Naive thymus-derived CD4-positive, alpha-beta T cell (primary cell): ENCODE measurements at regions not wholly inside any gene's neighbourhood (a gene's known extent, or its start where the extent isn't known, plus 50 kb on each side); places are given as distances from the start of the nearest gene placed in this dataset.

Source experiments
- ATAC-seq: fragments of 150-1000 bp; cut with Tn5 transposase; 2 replicates; pipeline ENCODE4 v1.10.0; 2021; ENCODE audit warnings: mild to moderate bottlenecking, moderate library complexity
- CTCF ChIA-PET: fragments of 350-600 bp; sonication (Branson Sonifier 250); formaldehyde crosslinking; loops from one replicate; lab custom pipeline; 2021; ENCODE audit warnings: antibody characterized with exemption; lab: Charles Lee
- POLR2A ChIA-PET: fragments of 350-600 bp; sonication (Branson Sonifier 250); formaldehyde crosslinking; loops from one replicate; lab custom pipeline; 2021; ENCODE audit warnings: antibody characterized with exemption, inconsistent platforms; lab: Charles Lee
- DNase-seq, 9 donors: peaks; one replicate each; pipeline versions ENCODE4 v3.0.0 to v3.0.0-alpha.2; 2020 to 2022; ENCODE audit warnings: mixed read lengths in 1 of 9
- H3K27ac ChIP-seq: one replicate; pipeline ENCODE4 v1.7.0; 2013; ENCODE audit warnings: mild to moderate bottlenecking, low read depth, low read length, moderate library complexity
- H3K27me3 ChIP-seq, 2 donors: one replicate each; pipeline ENCODE4 v1.7.0; 2013; ENCODE audit warnings: low read length in 2 of 2, mild to moderate bottlenecking in 2 of 2, moderate library complexity in 2 of 2; ENCODE audit not compliant: control insufficient read depth in 2 of 2, insufficient read depth in 2 of 2
- H3K36me3 ChIP-seq, 3 experiments: 1 replicate in 2 of 3; 2 replicates in 1 of 3; pipeline ENCODE4 v1.7.0; 2013; ENCODE audit warnings: low read length in 3 of 3, mild to moderate bottlenecking in 3 of 3, moderate library complexity in 1 of 3; ENCODE audit not compliant: insufficient read depth in 3 of 3, control insufficient read depth in 2 of 3
- H3K4me1 ChIP-seq, 2 donors: one replicate each; pipeline ENCODE4 v1.7.0; 2013; ENCODE audit warnings: low read length in 2 of 2, mild to moderate bottlenecking in 2 of 2, moderate library complexity in 1 of 2; ENCODE audit not compliant: control insufficient read depth in 2 of 2, insufficient read depth in 2 of 2
- H3K4me3 ChIP-seq: 2 replicates; pipeline ENCODE4 v1.7.0; 2013; ENCODE audit warnings: mild to moderate bottlenecking, low read length
- H3K9me3 ChIP-seq, 3 experiments: 1 replicate in 2 of 3; 2 replicates in 1 of 3; pipeline ENCODE4 v1.7.0; 2013; ENCODE audit warnings: low read length in 3 of 3; ENCODE audit not compliant: control insufficient read depth in 2 of 3
- H3K27ac Mint-ChIP-seq, 9 donors: one replicate each; pipeline ENCODE4 v1.8.0; 2020 to 2022; ENCODE audit warnings: mixed read lengths in 9 of 9, mild to moderate bottlenecking in 8 of 9, moderate library complexity in 5 of 9, inconsistent platforms in 2 of 9
- H3K27me3 Mint-ChIP-seq, 5 donors: one replicate each; pipeline ENCODE4 v1.8.0; 2021 to 2022; ENCODE audit warnings: mixed read lengths in 5 of 5, mild to moderate bottlenecking in 1 of 5
- H3K36me3 Mint-ChIP-seq, 5 donors: one replicate each; pipeline ENCODE4 v1.8.0; 2020 to 2022; ENCODE audit warnings: mixed read lengths in 5 of 5, mild to moderate bottlenecking in 3 of 5, inconsistent platforms in 1 of 5
- H3K4me1 Mint-ChIP-seq, 7 donors: one replicate each; pipeline ENCODE4 v1.8.0; 2020 to 2022; ENCODE audit warnings: mixed read lengths in 7 of 7, mild to moderate bottlenecking in 3 of 7, inconsistent platforms in 1 of 7
- H3K4me3 Mint-ChIP-seq, 10 donors: one replicate each; pipeline ENCODE4 v1.8.0; 2020 to 2022; ENCODE audit warnings: mild to moderate bottlenecking in 10 of 10, mixed read lengths in 10 of 10, moderate library complexity in 6 of 10, inconsistent platforms in 2 of 10
- H3K9me3 Mint-ChIP-seq, 11 donors: one replicate each; pipeline ENCODE4 v1.8.0; 2020 to 2022; ENCODE audit warnings: mixed read lengths in 11 of 11, mild to moderate bottlenecking in 4 of 11, inconsistent platforms in 1 of 11, moderate library complexity in 1 of 11
- intact Hi-C, 2 donors: fragments of 100-400 bp; cut with micrococcal nuclease; formaldehyde crosslinking; loops; one replicate each; pipeline ENCODE4 v1.15.1; 2023

DNA sequence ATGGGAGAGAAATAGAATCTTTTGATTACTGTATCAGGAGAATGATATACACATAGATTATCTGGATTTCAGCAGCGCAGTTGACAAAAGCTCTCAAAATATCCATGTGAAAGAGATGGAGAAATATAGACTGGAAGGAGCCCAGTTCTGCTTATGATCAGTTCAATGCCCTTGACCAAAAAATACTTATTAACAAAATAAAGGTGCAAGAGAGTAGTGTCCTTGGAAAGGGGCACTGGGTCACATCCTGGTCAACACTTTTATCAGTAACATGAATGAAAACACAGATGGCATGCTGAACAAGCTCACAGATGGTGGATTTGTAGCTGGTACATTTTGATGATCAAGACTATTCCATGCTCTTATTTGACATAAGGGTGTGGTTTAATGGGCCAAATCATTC is 63.9 kb upstream of the PLEKHG1 start:
- no peak overlapping the region for H3K4me3 ChIP-seq
- H3K4me1 Mint-ChIP-seq: no peaks in the 10 kb centered on the region
- H3K36me3 Mint-ChIP-seq: peaks cover 0 to 5% (median 0%) of the 10 kb centered on the region in 5 donors
- ChIA-PET CTCF (no interaction called here), POLR2A (no interaction called here)
- H3K36me3 ChIP-seq: no peaks in the 10 kb centered on the region
- no peak overlapping the region for H3K27ac ChIP-seq
- ATAC-seq (no peak), DNase-seq (no peak)
- no peaks in the 10 kb centered on the region for H3K9me3 Mint-ChIP-seq
- H3K4me3 Mint-ChIP-seq: no peak overlapping the region
- H3K27me3 Mint-ChIP-seq: peaks cover 2 to 39% (median 18%) of the 10 kb centered on the region in 5 donors
- no peak overlapping the region for H3K27ac Mint-ChIP-seq
- no peaks in the 10 kb centered on the region for H3K9me3 ChIP-seq
- no peaks in the 10 kb centered on the region for H3K4me1 ChIP-seq
- intact Hi-C loops: no loop called here
- no peaks in the 10 kb centered on the region for H3K27me3 ChIP-seq

DNA sequence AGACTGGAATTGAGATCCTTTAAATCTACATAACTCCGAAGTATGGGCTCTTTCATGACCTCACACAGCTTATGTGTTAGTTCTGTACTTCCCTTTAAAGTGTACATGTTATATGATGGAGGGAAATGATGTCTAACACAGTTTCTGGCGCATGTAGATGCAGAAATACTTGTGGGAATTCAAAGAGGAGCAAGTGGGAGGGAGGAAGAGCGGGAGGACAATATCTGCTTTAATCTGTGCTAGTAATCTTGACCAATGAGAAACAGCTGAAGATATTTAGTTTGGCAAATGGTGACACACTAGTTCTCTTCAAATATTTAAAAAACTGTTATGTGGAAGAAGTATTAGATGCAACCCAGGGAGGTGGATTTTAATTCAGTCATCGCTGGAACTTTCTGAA is 62.9 kb upstream of the PLEKHG1 start:
- no peaks in the 10 kb centered on the region for H3K9me3 ChIP-seq
- DNase-seq (no peak), ATAC-seq (no peak)
- H3K27me3 ChIP-seq: no peaks in the 10 kb centered on the region
- no peaks in the 10 kb centered on the region for H3K4me1 ChIP-seq
- Mint-ChIP-seq H3K36me3 (peaks cover 0 to 5% (median 0%) of the 10 kb centered on the region in 5 donors), H3K4me1 (no peaks in the 10 kb centered on the region), H3K9me3 (no peaks in the 10 kb centered on the region), H3K27me3 (peaks cover 2 to 39% (median 18%) of the 10 kb centered on the region in 5 donors), H3K4me3 (no peak overlapping the region), H3K27ac (no peak overlapping the region)
- intact Hi-C loops: no loop called here
- ChIA-PET CTCF (no interaction called here), POLR2A (no interaction called here)
- no peaks in the 10 kb centered on the region for H3K36me3 ChIP-seq
- H3K4me3 ChIP-seq: no peak overlapping the region
- no peak overlapping the region for H3K27ac ChIP-seq

DNA sequence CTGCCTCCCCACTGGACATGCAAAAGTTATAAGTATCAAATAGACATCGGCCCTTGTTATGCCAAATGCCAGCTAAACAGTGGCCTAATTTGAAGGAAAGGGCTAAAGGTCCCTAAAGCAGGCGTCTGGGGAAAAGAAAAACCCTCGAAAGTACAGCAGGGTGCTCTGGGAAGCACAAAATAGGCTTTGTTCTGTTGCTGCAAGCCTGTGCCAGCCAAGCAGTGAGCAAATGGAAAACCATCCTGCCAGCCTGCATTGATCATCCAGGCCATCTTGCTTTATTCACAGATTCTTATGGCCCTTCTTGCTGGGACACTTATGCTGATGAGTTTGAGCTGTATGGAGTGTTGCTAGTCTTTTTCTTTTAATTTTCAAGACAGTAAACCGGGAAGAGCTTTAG is 62.2 kb upstream of the PLEKHG1 start:
- ChIA-PET POLR2A (no interaction called here), CTCF (no interaction called here)
- Histone ChIP-seq H3K27ac (no peak overlapping the region), H3K9me3 (no peaks in the 10 kb centered on the region), H3K27me3 (no peaks in the 10 kb centered on the region), H3K4me1 (no peaks in the 10 kb centered on the region), H3K36me3 (no peaks in the 10 kb centered on the region), H3K4me3 (no peak overlapping the region)
- no peak overlapping the region for H3K27ac Mint-ChIP-seq
- DNase-seq: no peak
- H3K9me3 Mint-ChIP-seq: no peaks in the 10 kb centered on the region
- no peaks in the 10 kb centered on the region for H3K4me1 Mint-ChIP-seq
- intact Hi-C loops: no loop called here
- peaks cover 0 to 5% (median 0%) of the 10 kb centered on the region in 5 donors for H3K36me3 Mint-ChIP-seq
- no peak for ATAC-seq
- no peak overlapping the region for H3K4me3 Mint-ChIP-seq
- H3K27me3 Mint-ChIP-seq: peaks cover 2 to 39% (median 18%) of the 10 kb centered on the region in 5 donors

DNA sequence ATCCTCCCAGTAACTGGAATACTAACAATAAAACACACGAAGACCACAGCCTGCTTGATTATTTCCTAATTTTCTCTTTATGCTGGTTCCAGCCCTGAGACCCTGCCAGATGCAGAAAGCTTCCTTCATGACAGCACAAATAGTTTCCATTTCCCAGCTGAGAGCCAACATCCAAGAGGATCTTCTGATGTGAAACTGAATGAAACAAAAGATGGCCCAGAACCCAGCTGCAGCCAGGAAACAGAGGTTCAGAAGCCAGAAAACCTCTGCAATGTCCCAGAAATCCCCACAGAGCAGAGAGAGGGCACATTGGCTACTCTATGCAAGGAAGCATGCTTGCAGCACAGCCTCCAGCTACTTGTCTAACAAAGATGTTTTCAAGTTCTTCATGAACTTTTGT is 61.8 kb upstream of the PLEKHG1 start:
- Mint-ChIP-seq H3K36me3 (peaks cover 0 to 5% (median 0%) of the 10 kb centered on the region in 5 donors), H3K4me3 (no peak overlapping the region), H3K4me1 (no peaks in the 10 kb centered on the region), H3K9me3 (no peaks in the 10 kb centered on the region), H3K27me3 (peaks cover 2 to 39% (median 18%) of the 10 kb centered on the region in 5 donors), H3K27ac (no peak overlapping the region)
- DNase-seq (no peak), ATAC-seq (no peak)
- no peaks in the 10 kb centered on the region for H3K36me3 ChIP-seq
- ChIA-PET POLR2A (no interaction called here), CTCF (no interaction called here)
- H3K4me1 ChIP-seq: no peaks in the 10 kb centered on the region
- H3K27me3 ChIP-seq: no peaks in the 10 kb centered on the region
- no peak overlapping the region for H3K4me3 ChIP-seq
- intact Hi-C loops: no loop called here
- no peak overlapping the region for H3K27ac ChIP-seq
- H3K9me3 ChIP-seq: no peaks in the 10 kb centered on the region

DNA sequence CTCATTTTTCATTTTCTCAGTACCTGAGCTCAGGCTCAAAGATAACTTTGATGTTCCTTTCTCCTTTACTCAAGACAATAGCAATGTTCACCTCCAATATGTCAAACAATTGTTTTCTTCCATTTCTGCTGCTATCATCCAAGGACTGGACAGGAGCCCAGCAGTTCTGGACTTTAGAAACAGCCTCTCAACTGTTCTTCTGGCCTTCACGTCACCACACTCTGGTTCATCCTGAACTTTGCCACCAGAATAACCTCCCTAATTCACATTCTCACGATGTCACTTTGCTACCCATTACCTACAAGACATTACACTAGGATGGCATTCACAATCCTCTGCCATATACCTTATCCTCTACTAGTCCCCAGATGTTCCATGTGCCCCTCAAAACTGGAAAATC is 60.6 kb upstream of the PLEKHG1 start:
- POLR2A ChIA-PET: no interaction called here
- Histone ChIP-seq H3K4me3 (no peak overlapping the region), H3K4me1 (no peaks in the 10 kb centered on the region), H3K36me3 (no peaks in the 10 kb centered on the region), H3K27ac (no peak overlapping the region), H3K27me3 (no peaks in the 10 kb centered on the region), H3K9me3 (no peaks in the 10 kb centered on the region)
- ATAC-seq: no peak
- Mint-ChIP-seq H3K4me1 (no peaks in the 10 kb centered on the region), H3K36me3 (peaks cover 0 to 5% (median 0%) of the 10 kb centered on the region in 5 donors), H3K27ac (no peak overlapping the region), H3K9me3 (no peaks in the 10 kb centered on the region), H3K27me3 (peaks cover 5 to 45% (median 21%) of the 10 kb centered on the region in 5 donors), H3K4me3 (no peak overlapping the region)
- CTCF ChIA-PET: no interaction called here
- DNase-seq: no peak
- intact Hi-C loops: no loop called here

DNA sequence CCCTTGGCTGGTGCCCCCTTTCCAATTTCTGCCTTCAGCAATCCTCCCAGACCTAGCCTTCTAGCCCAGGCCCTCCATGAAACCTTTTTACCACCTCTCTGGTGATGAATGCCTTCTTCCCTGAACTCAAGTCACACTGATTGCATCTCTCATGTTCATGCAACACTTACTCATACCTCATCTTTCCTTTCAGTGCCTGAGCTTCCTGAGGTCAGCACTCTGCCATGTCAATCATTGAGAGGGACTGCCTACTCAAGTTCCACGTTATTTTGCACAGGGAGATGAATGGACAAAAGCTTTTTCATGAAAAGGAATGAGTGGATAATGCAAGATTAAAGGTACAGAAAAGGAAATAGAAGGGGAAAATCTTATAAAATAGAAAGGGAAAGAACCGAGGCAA is 60.1 kb upstream of the PLEKHG1 start:
- Mint-ChIP-seq H3K27me3 (peaks cover 10 to 40% (median 16%) of the 10 kb centered on the region in 5 donors), H3K9me3 (no peaks in the 10 kb centered on the region), H3K27ac (no peak overlapping the region), H3K4me1 (no peaks in the 10 kb centered on the region), H3K36me3 (peaks cover 0 to 5% (median 0%) of the 10 kb centered on the region in 5 donors), H3K4me3 (no peak overlapping the region)
- Histone ChIP-seq H3K36me3 (no peaks in the 10 kb centered on the region), H3K4me3 (no peak overlapping the region), H3K27ac (no peak overlapping the region), H3K9me3 (no peaks in the 10 kb centered on the region), H3K27me3 (no peaks in the 10 kb centered on the region), H3K4me1 (no peaks in the 10 kb centered on the region)
- ChIA-PET CTCF (no interaction called here), POLR2A (no interaction called here)
- DNase-seq: no peak
- ATAC-seq: no peak
- intact Hi-C loops: no loop called here

DNA sequence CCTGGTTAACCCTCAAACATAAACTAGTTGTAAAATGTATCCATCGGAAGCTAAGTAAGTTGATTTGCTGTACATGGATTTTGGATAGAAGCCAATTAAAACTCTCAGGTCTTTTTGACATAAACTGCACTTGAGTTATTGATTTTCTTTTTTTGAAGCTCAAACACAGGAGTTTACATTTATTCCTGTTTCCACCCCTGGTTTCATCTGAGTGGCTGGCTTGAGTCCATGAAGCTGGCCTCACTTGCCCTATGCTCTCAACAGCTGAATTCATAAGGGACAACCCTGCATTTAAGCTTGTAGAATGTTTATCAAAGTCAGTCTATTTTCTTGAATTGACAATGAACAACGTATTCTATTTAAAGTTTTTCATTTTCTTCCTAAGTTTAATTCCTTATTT is 58.1 kb upstream of the PLEKHG1 start:
- Histone ChIP-seq H3K9me3 (no peaks in the 10 kb centered on the region), H3K36me3 (no peaks in the 10 kb centered on the region), H3K4me1 (no peaks in the 10 kb centered on the region), H3K27ac (no peak overlapping the region), H3K4me3 (no peak overlapping the region), H3K27me3 (no peaks in the 10 kb centered on the region)
- POLR2A ChIA-PET: no interaction called here
- CTCF ChIA-PET: no interaction called here
- intact Hi-C loops: no loop called here
- H3K9me3 Mint-ChIP-seq: no peaks in the 10 kb centered on the region
- no peak overlapping the region for H3K4me3 Mint-ChIP-seq
- peaks cover 0 to 5% (median 0%) of the 10 kb centered on the region in 5 donors for H3K36me3 Mint-ChIP-seq
- no peak for DNase-seq
- peaks cover 12 to 35% (median 22%) of the 10 kb centered on the region in 5 donors for H3K27me3 Mint-ChIP-seq
- H3K4me1 Mint-ChIP-seq: no peaks in the 10 kb centered on the region
- no peak for ATAC-seq
- no peak overlapping the region for H3K27ac Mint-ChIP-seq
